ENCODE measurements at regions not wholly inside any gene's neighbourhood (a gene's known extent, or its start where the extent isn't known, plus 50 kb on each side); places are given as distances from the start of the nearest gene placed in this dataset.

DNA sequence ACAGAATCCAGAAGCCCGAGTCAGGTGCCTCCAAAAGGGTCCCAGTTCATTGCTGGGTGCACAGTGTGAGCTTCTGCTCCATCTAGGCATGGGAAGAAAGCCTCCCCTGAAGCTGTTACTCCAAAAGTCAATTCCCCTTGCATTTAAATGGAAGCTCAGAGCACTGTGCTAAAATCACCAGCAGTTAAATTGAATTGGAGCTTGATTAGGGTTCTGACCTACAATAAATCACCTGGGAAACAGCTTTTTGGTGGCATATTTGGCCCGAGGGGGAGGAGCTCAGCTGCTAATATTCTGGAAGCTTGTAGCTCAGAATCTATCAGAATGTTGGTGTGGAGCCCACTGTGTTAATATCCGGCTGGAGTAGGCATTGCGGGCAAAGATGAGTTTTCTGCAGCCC, 87.1 kb upstream of the RGMA start:
- TF ChIP-seq, protein P1, sequence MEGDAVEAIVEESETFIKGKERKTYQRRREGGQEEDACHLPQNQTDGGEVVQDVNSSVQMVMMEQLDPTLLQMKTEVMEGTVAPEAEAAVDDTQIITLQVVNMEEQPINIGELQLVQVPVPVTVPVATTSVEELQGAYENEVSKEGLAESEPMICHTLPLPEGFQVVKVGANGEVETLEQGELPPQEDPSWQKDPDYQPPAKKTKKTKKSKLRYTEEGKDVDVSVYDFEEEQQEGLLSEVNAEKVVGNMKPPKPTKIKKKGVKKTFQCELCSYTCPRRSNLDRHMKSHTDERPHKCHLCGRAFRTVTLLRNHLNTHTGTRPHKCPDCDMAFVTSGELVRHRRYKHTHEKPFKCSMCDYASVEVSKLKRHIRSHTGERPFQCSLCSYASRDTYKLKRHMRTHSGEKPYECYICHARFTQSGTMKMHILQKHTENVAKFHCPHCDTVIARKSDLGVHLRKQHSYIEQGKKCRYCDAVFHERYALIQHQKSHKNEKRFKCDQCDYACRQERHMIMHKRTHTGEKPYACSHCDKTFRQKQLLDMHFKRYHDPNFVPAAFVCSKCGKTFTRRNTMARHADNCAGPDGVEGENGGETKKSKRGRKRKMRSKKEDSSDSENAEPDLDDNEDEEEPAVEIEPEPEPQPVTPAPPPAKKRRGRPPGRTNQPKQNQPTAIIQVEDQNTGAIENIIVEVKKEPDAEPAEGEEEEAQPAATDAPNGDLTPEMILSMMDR (conservative IDR thresholded peaks at IDR 0.05; ENCODE audit: low read depth, low read length), result no peak
- TF ChIP-seq RAD21 (IDR thresholded peaks at IDR 0.05; ENCODE audit: low read length), result no peak
- TF ChIP-seq POLR2A (IDR thresholded peaks at IDR 0.05; ENCODE audit: low read depth, low read length), result no peak
- no peak for TF ChIP-seq CEBPB (IDR thresholded peaks at IDR 0.05; ENCODE audit: low read depth, low read length)
- TF ChIP-seq RCOR1 (IDR thresholded peaks at IDR 0.05; ENCODE audit: insufficient replicate concordance, low read length), result no peak
- TF ChIP-seq SMC3 (IDR thresholded peaks at IDR 0.05; ENCODE audit: low read depth, low read length), result no peak
- no peak for TF ChIP-seq MXI1 (IDR thresholded peaks at IDR 0.05; ENCODE audit: borderline replicate concordance, low read depth, low read length)
- no peak for TF ChIP-seq USF2 (IDR thresholded peaks at IDR 0.05; ENCODE audit: low read depth, low read length)
